Activated CD8-positive, alpha-beta T cell treated with anti-CD3 and anti-CD28 coated beads for 36 hours (primary cell): ENCODE measurements at regions not wholly inside any gene's neighbourhood (a gene's known extent, or its start where the extent isn't known, plus 50 kb on each side); places are given as distances from the start of the nearest gene placed in this dataset.

Experiments used
- ATAC-seq: fragments of 200-7000 bp; cut with Tn5 transposase; one replicate; pipeline ENCODE4 v1.10.0; 2021; ENCODE audit warnings: mild to moderate bottlenecking, moderate library complexity
- CTCF ChIA-PET: fragments of 350-600 bp; sonication (Branson Sonifier 250); formaldehyde crosslinking; loops from one replicate; lab custom pipeline; 2021; ENCODE audit warnings: antibody characterized with exemption; lab: Charles Lee
- POLR2A ChIA-PET: fragments of 350-600 bp; sonication (Branson Sonifier 250); formaldehyde crosslinking; loops from one replicate; lab custom pipeline; 2021; ENCODE audit warnings: antibody characterized with exemption; lab: Charles Lee
- DNase-seq: peaks from one replicate; pipeline ENCODE4 v3.0.0-alpha.2; 2020
- H3K27ac Mint-ChIP-seq: one replicate; pipeline ENCODE4 v1.8.0; 2021; ENCODE audit warnings: mild to moderate bottlenecking, mixed read lengths
- H3K27me3 Mint-ChIP-seq: one replicate; pipeline ENCODE4 v1.8.0; 2021; ENCODE audit warnings: mixed read lengths
- H3K36me3 Mint-ChIP-seq: one replicate; pipeline ENCODE4 v1.8.0; 2021; ENCODE audit warnings: low read depth, mixed read lengths
- H3K4me1 Mint-ChIP-seq: one replicate; pipeline ENCODE4 v1.8.0; 2021; ENCODE audit warnings: low read depth, mixed read lengths
- H3K4me3 Mint-ChIP-seq: one replicate; pipeline ENCODE4 v1.8.0; 2021; ENCODE audit warnings: mild to moderate bottlenecking, moderate library complexity, mixed read lengths
- H3K9me3 Mint-ChIP-seq: one replicate; pipeline ENCODE4 v1.8.0; 2021; ENCODE audit warnings: mixed read lengths
- CTCF ChIP-seq: fragments of 200-600 bp; IDR thresholded peaks from one replicate; pipeline ENCODE4 v1.8.0; 2022; ENCODE audit warnings: antibody characterized with exemption, mild to moderate bottlenecking
- intact Hi-C: fragments of 100-400 bp; cut with micrococcal nuclease; formaldehyde crosslinking; loops from one replicate; pipeline ENCODE4 v1.10.0; 2022

GRCh38 chr2:3000968-3001367 is 376.6 kb downstream of the EIPR1 start:
- DNase-seq (no peak), ATAC-seq (no peak)
- Mint-ChIP-seq H3K9me3 (no peaks in the 10 kb centered on the region), H3K4me1 (no peaks in the 10 kb centered on the region), H3K36me3 (no peaks in the 10 kb centered on the region), H3K27ac (no peak overlapping the region), H3K27me3 (peaks cover 9% of the 10 kb centered on the region), H3K4me3 (no peak overlapping the region)
- no peak for TF ChIP-seq CTCF
- POLR2A ChIA-PET, result no interaction called here
- intact Hi-C loops, result no loop called here
- CTCF ChIA-PET, result no interaction called here

- Mint-ChIP-seq H3K36me3 (no peaks in the 10 kb centered on the region), H3K27ac (no peak overlapping the region), H3K9me3 (no peaks in the 10 kb centered on the region), H3K4me3 (no peak overlapping the region), H3K4me1 (no peaks in the 10 kb centered on the region), H3K27me3 (peaks cover 3% of the 10 kb centered on the region)
- DNase-seq, result no peak
- intact Hi-C loops, result no loop called here
- no peak for TF ChIP-seq CTCF
- ChIA-PET POLR2A (no interaction called here), CTCF (no interaction called here)
- no peak for ATAC-seq
These were observed 377.5 kb downstream of the EIPR1 start for GRCh38 chr2:3000125-3000524.

- Mint-ChIP-seq H3K27me3 (peaks cover 3% of the 10 kb centered on the region), H3K36me3 (no peaks in the 10 kb centered on the region), H3K4me1 (no peaks in the 10 kb centered on the region), H3K9me3 (no peaks in the 10 kb centered on the region), H3K27ac (no peak overlapping the region), H3K4me3 (no peak overlapping the region)
- CTCF ChIA-PET, result no interaction called here
- POLR2A ChIA-PET, result no interaction called here
- intact Hi-C loops, result no loop called here
- no peak for TF ChIP-seq CTCF
- ATAC-seq (no peak), DNase-seq (no peak)
These were observed 378.6 kb downstream of the EIPR1 start for GRCh38 chr2:2998971-2999370.

- H3K4me3 Mint-ChIP-seq, result no peak overlapping the region
- TF ChIP-seq CTCF, result no peak
- ChIA-PET CTCF (no interaction called here), POLR2A (no interaction called here)
- DNase-seq, result no peak
- H3K4me1 Mint-ChIP-seq, result no peaks in the 10 kb centered on the region
- intact Hi-C loops, result no loop called here
- ATAC-seq, result no peak
- peaks cover 11% of the 10 kb centered on the region for H3K27me3 Mint-ChIP-seq
- no peaks in the 10 kb centered on the region for H3K36me3 Mint-ChIP-seq
- H3K27ac Mint-ChIP-seq, result no peak overlapping the region
- peaks cover 6% of the 10 kb centered on the region for H3K9me3 Mint-ChIP-seq
These were observed 384.4 kb downstream of the EIPR1 start for GRCh38 chr2:2993172-2993692.

- ATAC-seq, result no peak
- H3K36me3 Mint-ChIP-seq, result no peaks in the 10 kb centered on the region
- H3K4me3 Mint-ChIP-seq, result no peak overlapping the region
- no peak for DNase-seq
- H3K4me1 Mint-ChIP-seq, result no peaks in the 10 kb centered on the region
- ChIA-PET CTCF (no interaction called here), POLR2A (no interaction called here)
- H3K9me3 Mint-ChIP-seq, result peaks cover 6% of the 10 kb centered on the region
- intact Hi-C loops, result no loop called here
- peaks cover 11% of the 10 kb centered on the region for H3K27me3 Mint-ChIP-seq
- TF ChIP-seq CTCF, result no peak
- H3K27ac Mint-ChIP-seq, result no peak overlapping the region
These were observed 385.0 kb downstream of the EIPR1 start for GRCh38 chr2:2992634-2993033.
